Right cardiac atrium (tissue), 5 donors: ENCODE measurements at regions not wholly inside any gene's neighbourhood (a gene's known extent, or its start where the extent isn't known, plus 50 kb on each side); places are given as distances from the start of the nearest gene placed in this dataset.

Experiments
- ATAC-seq, 2 donors: fragments of 200-7000 bp; cut with Tn5 transposase; one replicate each; pipeline versions ENCODE4 v1.8.0 to v1.9.1; 2020; ENCODE audit warnings: moderate library complexity in 2 of 2, mild to moderate bottlenecking in 1 of 2
- DNase-seq, 3 donors: peaks; one replicate each; pipeline ENCODE4 v3.0.0-alpha.2; 2020
- H3K27ac ChIP-seq: one replicate; pipeline ENCODE4 v1.5.1; 2013; ENCODE audit warnings: mild to moderate bottlenecking, low read length, control low read depth, moderate library complexity
- H3K27me3 ChIP-seq: one replicate; pipeline ENCODE4 v1.6.1; 2013; ENCODE audit not compliant: control insufficient read depth, insufficient read depth
- H3K4me1 ChIP-seq: one replicate; pipeline ENCODE4 v1.6.1; 2013; ENCODE audit warnings: low read length; ENCODE audit not compliant: control insufficient read depth, insufficient read depth
- H3K4me3 ChIP-seq: one replicate; pipeline ENCODE4 v1.5.1; 2013; ENCODE audit warnings: low read length, control low read depth
- H3K9me3 ChIP-seq: one replicate; pipeline ENCODE4 v1.6.1; 2013; ENCODE audit warnings: low read length; ENCODE audit not compliant: control insufficient read depth
- WGBS: extraction: QIAGEN DNeasy Blood & Tissue Kit; methylation state at CpG from one replicate; pipeline ENCODE4 v1.1.7; 2013; 5-methylcytosine and 5-hydroxymethylcytosine counted together
- intact Hi-C, 4 donors: fragments of 100-400 bp; cut with DNase I; formaldehyde crosslinking; loops; one replicate each; pipeline versions ENCODE4 v1.11.0 to v1.14.0; 2022 to 2023
- donor health status: healthy with polysubstance abuse.
- donor health status: DM: no; HTN: yes; CAD: no.
- donor health status: DM: no; HTN: no; CAD: no.
- donor health status: DM: no; HTN: yes; CAD: no; lungs with severe emphysema.
- donor health status: DM: yes; HTN: yes; CAD: no.

DNA sequence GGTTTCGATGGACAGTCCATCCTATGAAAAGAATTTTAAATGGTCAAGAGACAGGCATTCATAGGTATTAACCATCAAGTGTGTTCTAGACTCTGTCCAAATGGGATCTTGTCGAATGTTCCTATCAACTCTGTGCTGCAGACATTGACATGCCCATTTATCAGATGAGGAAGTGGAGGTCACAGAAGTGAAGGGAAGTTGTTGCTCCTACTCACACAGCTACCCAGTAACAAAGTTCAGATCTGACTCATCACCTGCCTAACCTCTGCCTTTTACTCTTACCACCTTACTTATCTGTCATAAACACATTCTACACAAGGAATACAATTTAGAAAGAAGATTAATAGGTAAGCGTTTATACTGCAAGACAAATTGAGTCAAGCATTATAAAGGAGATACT, 426.2 kb upstream of the BRINP1 start:
- DNase-seq (no peak), ATAC-seq (no peak)
- Histone ChIP-seq H3K27me3 (no peaks in the 10 kb centered on the region), H3K4me1 (no peaks in the 10 kb centered on the region), H3K9me3 (no peaks in the 10 kb centered on the region), H3K27ac (no peak overlapping the region), H3K4me3 (no peak overlapping the region)
- intact Hi-C loops, result no loop called here
- WGBS, result 87% methylated on average over 3 of the region's 3 CpGs

- DNase-seq, result no peak
- no peaks in the 10 kb centered on the region for H3K9me3 ChIP-seq
- intact Hi-C loops, result no loop called here
- H3K27me3 ChIP-seq, result no peaks in the 10 kb centered on the region
- H3K4me3 ChIP-seq, result no peak overlapping the region
- no peaks in the 10 kb centered on the region for H3K4me1 ChIP-seq
- no peak overlapping the region for H3K27ac ChIP-seq
- WGBS, result 80% methylated on average over 6 of the region's 6 CpGs
- no peak for ATAC-seq
These were observed 425.6 kb upstream of the BRINP1 start for GRCh38 chr9:119794836-119795235.

DNA sequence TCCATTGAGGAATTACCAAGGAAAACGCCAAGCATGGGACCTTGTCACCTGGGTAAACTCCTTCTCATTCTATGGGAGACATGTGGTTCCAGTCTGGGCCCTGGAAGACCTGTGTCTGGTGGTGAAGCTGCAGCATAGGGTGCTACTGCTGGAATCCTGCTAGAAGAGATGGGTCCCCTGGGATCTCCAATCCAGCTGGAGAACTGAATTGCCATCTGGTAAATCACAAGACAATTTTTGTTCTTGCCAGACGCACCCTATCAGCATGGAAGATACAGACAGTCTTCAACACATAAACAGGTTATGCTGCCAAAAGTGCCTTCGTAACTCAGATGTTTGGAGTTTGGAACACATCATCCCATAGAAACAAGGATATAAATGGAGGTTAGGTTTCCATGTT, 424.0 kb upstream of the BRINP1 start:
- intact Hi-C loops, result no loop called here
- H3K4me3 ChIP-seq, result no peak overlapping the region
- H3K27ac ChIP-seq, result no peak overlapping the region
- ATAC-seq (no peak), DNase-seq (no peak)
- H3K9me3 ChIP-seq, result no peaks in the 10 kb centered on the region
- 56% methylated on average over 3 of the region's 3 CpGs for WGBS
- H3K4me1 ChIP-seq, result no peaks in the 10 kb centered on the region
- H3K27me3 ChIP-seq, result no peaks in the 10 kb centered on the region

DNA sequence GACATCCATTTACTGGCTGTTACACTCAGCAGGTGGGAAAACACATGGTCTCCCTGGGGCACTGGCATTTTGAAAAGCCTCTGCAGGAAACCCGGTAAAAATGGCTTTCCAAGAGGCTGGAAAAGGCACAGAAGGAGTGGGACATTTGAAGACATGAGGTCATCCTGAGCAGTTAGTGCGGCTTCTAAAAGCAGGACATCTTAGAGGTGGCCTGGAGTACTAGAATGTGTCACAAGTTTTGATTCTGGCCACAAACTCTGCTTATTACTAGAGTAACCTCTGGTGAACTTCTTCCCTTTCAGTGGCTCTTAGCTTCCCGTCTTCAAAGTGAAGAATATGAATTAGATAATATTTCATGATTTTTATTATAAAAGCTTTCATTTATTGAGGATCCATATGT, 423.0 kb upstream of the BRINP1 start:
- Histone ChIP-seq H3K27ac (no peak overlapping the region), H3K27me3 (no peaks in the 10 kb centered on the region), H3K4me1 (no peaks in the 10 kb centered on the region), H3K9me3 (no peaks in the 10 kb centered on the region), H3K4me3 (no peak overlapping the region)
- WGBS, result 72% methylated on average over 3 of the region's 3 CpGs
- no peak for DNase-seq
- intact Hi-C loops, result no loop called here
- ATAC-seq, result no peak

- Histone ChIP-seq H3K4me3 (no peak overlapping the region), H3K9me3 (no peaks in the 10 kb centered on the region), H3K4me1 (no peaks in the 10 kb centered on the region), H3K27me3 (no peaks in the 10 kb centered on the region), H3K27ac (no peak overlapping the region)
- WGBS, result 45% methylated on average over 1 of the region's 1 CpG
- intact Hi-C loops, result no loop called here
- ATAC-seq (no peak), DNase-seq (no peak)
These were observed 420.8 kb upstream of the BRINP1 start for GRCh38 chr9:119789987-119790386.

GRCh38 chr9:119788921-119789320, 419.7 kb upstream of the BRINP1 start:
- WGBS, result 81% methylated on average over 2 of the region's 2 CpGs
- H3K27me3 ChIP-seq, result no peaks in the 10 kb centered on the region
- intact Hi-C loops, result no loop called here
- no peaks in the 10 kb centered on the region for H3K9me3 ChIP-seq
- no peak for DNase-seq
- no peaks in the 10 kb centered on the region for H3K4me1 ChIP-seq
- no peak overlapping the region for H3K27ac ChIP-seq
- ATAC-seq, result no peak
- H3K4me3 ChIP-seq, result no peak overlapping the region

DNA sequence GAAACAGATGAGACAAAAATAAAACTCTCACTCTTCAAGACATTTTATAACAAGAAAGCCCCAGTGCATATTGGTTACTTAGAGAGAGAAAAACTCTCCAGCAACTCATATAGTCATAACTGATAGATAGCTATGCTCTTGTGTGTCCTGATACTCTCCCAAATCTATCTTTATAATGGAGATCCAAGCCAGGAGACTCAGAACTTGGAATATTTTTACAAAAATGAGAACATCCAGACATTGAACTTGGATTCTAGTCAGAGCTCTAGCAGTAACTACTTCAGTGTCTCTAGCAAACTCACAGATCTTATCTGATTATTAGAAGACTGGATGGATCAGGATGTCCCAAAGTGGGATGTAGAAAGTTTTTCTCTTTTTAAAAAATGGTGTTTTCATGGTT, 412.7 kb upstream of the BRINP1 start:
- intact Hi-C loops, result no loop called here
- Histone ChIP-seq H3K27ac (no peak overlapping the region), H3K4me1 (no peaks in the 10 kb centered on the region), H3K4me3 (no peak overlapping the region), H3K27me3 (no peaks in the 10 kb centered on the region), H3K9me3 (no peaks in the 10 kb centered on the region)
- ATAC-seq (no peak), DNase-seq (no peak)

DNA sequence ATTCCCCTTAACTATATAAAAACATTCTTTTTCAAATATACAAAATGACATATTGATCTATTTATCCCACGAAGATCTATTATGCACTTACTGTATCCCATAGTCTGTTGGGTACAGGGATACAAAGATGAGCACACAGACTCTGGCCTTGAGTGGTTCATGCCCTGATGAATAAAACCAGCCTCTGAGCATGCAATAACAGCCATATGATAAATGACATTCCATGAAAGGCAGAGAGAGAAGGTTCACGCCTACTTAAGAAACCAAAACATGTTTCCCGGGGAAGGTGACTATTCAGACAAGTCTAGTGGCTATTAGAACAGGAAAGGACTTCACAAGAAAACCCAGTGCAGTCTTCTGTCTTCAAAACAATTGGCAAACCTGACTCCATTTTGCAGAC, 406.2 kb upstream of the BRINP1 start:
- 79% methylated on average over 3 of the region's 3 CpGs for WGBS
- Histone ChIP-seq H3K4me1 (no peaks in the 10 kb centered on the region), H3K9me3 (no peaks in the 10 kb centered on the region), H3K27me3 (no peaks in the 10 kb centered on the region), H3K4me3 (no peak overlapping the region), H3K27ac (no peak overlapping the region)
- no peak for DNase-seq
- ATAC-seq, result no peak
- intact Hi-C loops, result no loop called here

DNA sequence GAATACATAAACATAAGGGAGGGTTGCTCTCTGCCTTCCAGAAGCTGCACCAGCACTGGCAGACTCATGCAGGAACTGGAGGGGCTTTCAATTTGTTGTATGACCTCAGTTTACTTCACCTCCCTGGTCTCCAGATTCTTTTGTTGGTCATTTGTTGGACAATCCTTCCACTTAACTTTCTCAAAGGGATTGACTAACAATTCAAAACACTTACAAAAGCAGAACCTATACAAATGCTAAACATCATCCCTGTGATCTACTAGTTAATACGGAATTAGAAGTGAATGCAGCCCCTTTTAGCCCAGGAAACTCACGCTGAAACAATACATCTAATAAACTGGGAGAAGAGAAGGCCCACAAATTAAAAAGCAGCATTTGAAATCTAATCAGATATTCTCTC, 404.6 kb upstream of the BRINP1 start:
- WGBS, result 61% methylated on average over 2 of the region's 2 CpGs
- Histone ChIP-seq H3K27me3 (no peaks in the 10 kb centered on the region), H3K4me3 (no peak overlapping the region), H3K4me1 (no peaks in the 10 kb centered on the region), H3K9me3 (no peaks in the 10 kb centered on the region), H3K27ac (no peak overlapping the region)
- intact Hi-C loops, result no loop called here
- ATAC-seq, result no peak
- DNase-seq, result no peak

DNA sequence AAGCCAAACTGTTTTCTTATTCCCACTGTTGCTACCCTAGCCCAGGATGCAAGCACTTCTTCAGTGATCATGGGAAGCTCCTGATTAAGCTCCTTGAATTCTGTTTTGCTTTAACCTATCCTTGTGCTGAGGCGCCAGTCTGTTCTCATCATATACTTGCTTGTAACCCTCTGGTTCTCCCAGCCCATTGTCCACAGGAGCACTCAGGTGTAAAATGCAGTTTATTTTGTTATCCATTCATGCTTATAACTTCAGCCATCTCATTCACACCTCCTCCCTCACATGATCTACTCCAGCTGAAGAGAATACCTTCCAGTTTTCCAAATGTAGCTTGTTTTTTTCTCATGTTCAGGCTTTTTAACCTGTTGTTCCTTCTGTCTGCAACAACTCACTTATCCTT, 402.1 kb upstream of the BRINP1 start:
- no peak for DNase-seq
- no peak overlapping the region for H3K27ac ChIP-seq
- H3K4me3 ChIP-seq, result no peak overlapping the region
- ATAC-seq, result no peak
- intact Hi-C loops, result no loop called here
- no peaks in the 10 kb centered on the region for H3K9me3 ChIP-seq
- no peaks in the 10 kb centered on the region for H3K27me3 ChIP-seq
- 90% methylated on average over 1 of the region's 1 CpG for WGBS
- H3K4me1 ChIP-seq, result no peaks in the 10 kb centered on the region

GRCh38 chr9:119768266-119768665, 399.0 kb upstream of the BRINP1 start:
- intact Hi-C loops, result no loop called here
- Histone ChIP-seq H3K27me3 (no peaks in the 10 kb centered on the region), H3K9me3 (no peaks in the 10 kb centered on the region), H3K27ac (no peak overlapping the region), H3K4me1 (no peaks in the 10 kb centered on the region), H3K4me3 (no peak overlapping the region)
- ATAC-seq (no peak), DNase-seq (no peak)
- 80% methylated on average over 3 of the region's 3 CpGs for WGBS

DNA sequence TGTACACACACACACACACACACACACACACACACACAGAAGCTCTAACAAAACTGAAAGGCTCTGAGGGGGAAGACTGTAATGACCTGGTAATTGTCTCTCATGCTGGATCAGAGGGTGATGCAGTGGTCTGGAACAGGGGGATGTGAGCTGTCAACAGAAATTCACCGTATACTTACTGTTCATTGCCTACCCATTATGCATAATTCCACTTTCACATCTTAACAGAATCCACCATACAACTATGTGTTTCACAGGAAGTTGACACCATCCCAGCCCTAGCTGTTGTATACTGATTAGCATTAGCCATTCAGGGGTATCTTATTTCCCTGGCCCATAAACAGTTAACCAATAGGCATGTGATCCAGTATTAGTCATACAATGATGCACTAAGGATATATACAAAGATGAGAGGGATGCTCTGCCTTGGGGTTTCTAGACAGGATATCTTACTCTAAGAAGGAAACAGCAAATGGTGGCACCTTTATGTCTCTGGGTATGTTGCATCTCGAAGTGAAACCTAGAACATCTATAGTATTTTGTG, 396.5 kb upstream of the BRINP1 start:
- WGBS, result 72% methylated on average over 2 of the region's 2 CpGs
- Histone ChIP-seq H3K4me1 (no peaks in the 10 kb centered on the region), H3K9me3 (no peaks in the 10 kb centered on the region), H3K4me3 (no peak overlapping the region), H3K27ac (no peak overlapping the region), H3K27me3 (no peaks in the 10 kb centered on the region)
- intact Hi-C loops, result no loop called here
- no peak for DNase-seq
- ATAC-seq, result no peak
